Type B pancreatic cell (in vitro differentiated cells): ENCODE measurements at regions not wholly inside any gene's neighbourhood (a gene's known extent, or its start where the extent isn't known, plus 50 kb on each side); places are given as distances from the start of the nearest gene placed in this dataset.

ENCODE experiments used
- DNase-seq: peaks from one replicate; pipeline ENCODE4 v3.0.0; 2021; ENCODE audit warnings: mixed read lengths; ENCODE audit not compliant: unreplicated experiment; ENCODE audit errors: extremely low spot score
- H3K27ac Mint-ChIP-seq: 2 replicates; pipeline ENCODE4 v1.8.0; 2021; ENCODE audit warnings: mild to moderate bottlenecking, mixed read lengths
- H3K27me3 Mint-ChIP-seq: 2 replicates; pipeline ENCODE4 v1.8.0; 2021; ENCODE audit warnings: mixed read lengths
- H3K36me3 Mint-ChIP-seq: 2 replicates; pipeline ENCODE4 v1.8.0; 2021; ENCODE audit warnings: mixed read lengths
- H3K4me1 Mint-ChIP-seq: one replicate; pipeline ENCODE4 v1.8.0; 2021; ENCODE audit warnings: mixed read lengths; ENCODE audit not compliant: unreplicated experiment
- H3K4me3 Mint-ChIP-seq: 2 replicates; pipeline ENCODE4 v1.8.0; 2021; ENCODE audit warnings: mild to moderate bottlenecking, mixed read lengths
- H3K9me3 Mint-ChIP-seq: 2 replicates; pipeline ENCODE4 v1.8.0; 2021; ENCODE audit warnings: mixed read lengths
- TF ChIP-seq, protein P1 (sequence below): fragments of 200-600 bp; sonication (generic); conservative IDR thresholded peaks from 2 replicates; pipeline ENCODE4 v1.5.0; 2021; ENCODE audit warnings: antibody characterized with exemption, mild to moderate bottlenecking

DNA sequence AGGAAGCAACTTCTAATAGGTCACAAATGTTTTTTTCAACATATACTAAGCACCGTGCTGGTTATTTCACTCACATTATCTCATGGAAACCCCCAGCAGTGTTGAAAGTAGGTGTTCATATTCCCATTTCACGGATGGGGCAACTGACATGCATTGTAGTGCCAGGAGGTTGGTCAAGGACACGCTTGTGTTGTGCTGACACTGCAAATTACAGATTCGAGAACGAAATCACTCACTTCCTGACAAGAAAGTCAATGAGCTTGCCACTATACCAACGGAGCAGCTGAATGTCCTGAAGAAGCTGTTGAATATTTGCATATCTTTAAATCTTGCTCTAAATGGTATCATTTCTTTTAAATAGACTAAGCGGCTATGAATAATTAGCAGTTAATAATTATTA is 378.0 kb upstream of the C16orf82 start:
- Mint-ChIP-seq H3K27ac (no peak overlapping the region), H3K36me3 (no peaks in the 10 kb centered on the region), H3K9me3 (no peaks in the 10 kb centered on the region), H3K4me3 (no peak overlapping the region), H3K4me1 (peaks cover 10% of the 10 kb centered on the region), H3K27me3 (no peaks in the 10 kb centered on the region)
- no peak for DNase-seq
- TF ChIP-seq, protein P1, sequence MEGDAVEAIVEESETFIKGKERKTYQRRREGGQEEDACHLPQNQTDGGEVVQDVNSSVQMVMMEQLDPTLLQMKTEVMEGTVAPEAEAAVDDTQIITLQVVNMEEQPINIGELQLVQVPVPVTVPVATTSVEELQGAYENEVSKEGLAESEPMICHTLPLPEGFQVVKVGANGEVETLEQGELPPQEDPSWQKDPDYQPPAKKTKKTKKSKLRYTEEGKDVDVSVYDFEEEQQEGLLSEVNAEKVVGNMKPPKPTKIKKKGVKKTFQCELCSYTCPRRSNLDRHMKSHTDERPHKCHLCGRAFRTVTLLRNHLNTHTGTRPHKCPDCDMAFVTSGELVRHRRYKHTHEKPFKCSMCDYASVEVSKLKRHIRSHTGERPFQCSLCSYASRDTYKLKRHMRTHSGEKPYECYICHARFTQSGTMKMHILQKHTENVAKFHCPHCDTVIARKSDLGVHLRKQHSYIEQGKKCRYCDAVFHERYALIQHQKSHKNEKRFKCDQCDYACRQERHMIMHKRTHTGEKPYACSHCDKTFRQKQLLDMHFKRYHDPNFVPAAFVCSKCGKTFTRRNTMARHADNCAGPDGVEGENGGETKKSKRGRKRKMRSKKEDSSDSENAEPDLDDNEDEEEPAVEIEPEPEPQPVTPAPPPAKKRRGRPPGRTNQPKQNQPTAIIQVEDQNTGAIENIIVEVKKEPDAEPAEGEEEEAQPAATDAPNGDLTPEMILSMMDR: no peak

DNA sequence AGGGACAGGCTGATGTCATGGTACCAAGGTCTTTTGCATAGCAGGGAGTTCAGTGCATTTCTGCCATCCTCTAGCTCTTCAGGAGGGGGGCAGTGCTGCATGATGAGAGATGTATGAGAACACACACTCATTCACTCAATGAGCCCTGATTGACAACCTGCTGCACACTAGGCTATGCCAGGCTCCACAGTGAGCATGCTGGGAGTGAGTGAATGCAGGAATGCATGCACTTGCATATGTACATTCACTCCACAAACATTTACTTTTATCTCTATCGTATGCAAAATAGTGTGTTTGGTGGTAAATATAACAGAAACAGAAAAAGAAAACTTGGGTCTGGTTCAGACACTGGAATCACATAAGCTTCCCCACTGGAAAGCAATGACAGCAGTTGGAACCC is 374.1 kb upstream of the C16orf82 start:
- Mint-ChIP-seq H3K9me3 (no peaks in the 10 kb centered on the region), H3K4me1 (peaks cover 10% of the 10 kb centered on the region), H3K36me3 (no peaks in the 10 kb centered on the region), H3K4me3 (no peak overlapping the region), H3K27me3 (no peaks in the 10 kb centered on the region), H3K27ac (no peak overlapping the region)
- DNase-seq: no peak
- TF ChIP-seq, protein P1: no peak

DNA sequence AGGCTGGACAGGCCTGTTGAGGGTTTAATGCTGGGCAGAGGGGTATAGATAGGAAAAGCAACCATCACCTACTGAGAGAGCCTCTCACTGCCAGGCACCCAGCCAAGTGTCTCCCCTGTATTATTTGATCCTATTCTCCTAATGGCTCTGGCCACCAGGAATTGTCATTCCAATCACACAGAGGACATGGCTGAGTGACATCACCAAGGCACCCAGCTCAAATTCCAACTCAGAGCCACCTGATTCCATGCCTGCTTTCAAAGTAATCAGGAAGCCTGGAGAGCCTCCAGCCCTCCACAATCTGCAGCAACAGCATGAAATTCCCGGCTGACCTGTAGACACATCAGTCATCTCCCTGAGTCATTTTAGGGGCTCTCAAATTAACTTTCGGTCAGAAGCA is 368.9 kb upstream of the C16orf82 start:
- no peaks in the 10 kb centered on the region for H3K4me1 Mint-ChIP-seq
- H3K36me3 Mint-ChIP-seq: no peaks in the 10 kb centered on the region
- no peaks in the 10 kb centered on the region for H3K27me3 Mint-ChIP-seq
- TF ChIP-seq, protein P1: no peak
- no peak overlapping the region for H3K27ac Mint-ChIP-seq
- peaks cover 5% of the 10 kb centered on the region for H3K9me3 Mint-ChIP-seq
- DNase-seq: no peak
- no peak overlapping the region for H3K4me3 Mint-ChIP-seq

DNA sequence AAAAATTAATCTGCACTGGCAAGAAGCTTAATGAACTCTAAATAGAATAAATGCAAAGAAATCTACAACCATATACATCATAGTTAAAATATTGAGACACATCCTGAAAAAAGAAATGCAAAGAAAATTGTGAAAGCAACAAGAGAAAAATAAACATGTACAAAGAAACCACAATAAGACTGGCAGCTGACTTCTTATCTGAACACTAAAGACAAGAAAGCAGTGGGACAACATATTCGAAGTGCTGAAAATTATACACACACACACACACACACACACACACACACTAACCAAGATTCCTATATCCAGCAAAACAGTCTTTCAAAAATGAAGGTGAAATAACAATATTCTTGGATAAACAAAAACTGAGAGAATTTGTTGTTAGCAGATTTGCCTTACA is 366.5 kb upstream of the C16orf82 start:
- Mint-ChIP-seq H3K4me3 (no peak overlapping the region), H3K4me1 (no peaks in the 10 kb centered on the region), H3K36me3 (no peaks in the 10 kb centered on the region), H3K27me3 (no peaks in the 10 kb centered on the region), H3K27ac (no peak overlapping the region), H3K9me3 (peaks cover 5% of the 10 kb centered on the region)
- no peak for DNase-seq
- TF ChIP-seq, protein P1: no peak

DNA sequence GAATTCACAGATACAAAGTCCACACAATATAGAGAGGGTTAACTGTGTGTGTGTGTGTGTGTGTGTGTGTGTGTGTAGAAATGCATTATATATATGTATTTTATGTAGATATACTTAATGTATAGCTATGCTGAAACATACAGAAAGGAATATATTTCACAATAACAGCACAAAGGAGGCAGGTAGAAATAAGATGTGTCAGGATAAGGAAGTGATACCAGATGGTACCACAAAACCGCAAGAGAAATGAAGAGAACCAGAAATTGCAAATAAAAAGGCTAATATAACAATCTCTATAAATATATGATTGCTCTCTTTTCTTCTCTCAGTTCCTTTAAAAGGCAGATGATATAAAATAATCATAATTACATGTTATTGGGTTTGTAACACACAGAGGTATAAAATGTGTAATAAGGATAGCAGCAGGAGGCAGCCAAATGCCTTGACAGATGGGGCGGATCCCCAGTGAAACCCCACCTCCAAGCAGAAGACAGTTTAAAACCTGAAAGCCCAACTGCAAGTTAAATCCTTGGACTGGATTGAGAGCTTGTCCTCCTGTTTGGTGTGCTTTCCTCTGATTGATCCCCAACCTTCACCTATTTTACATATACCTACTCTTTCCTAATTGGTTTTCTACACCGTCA is 365.4 kb upstream of the C16orf82 start:
- H3K9me3 Mint-ChIP-seq: peaks cover 5% of the 10 kb centered on the region

More for the DNA sequence above, 365.4 kb upstream of the C16orf82 start:
- no peaks in the 10 kb centered on the region for H3K4me1 Mint-ChIP-seq
- no peak overlapping the region for H3K4me3 Mint-ChIP-seq
- H3K36me3 Mint-ChIP-seq: no peaks in the 10 kb centered on the region
- H3K27ac Mint-ChIP-seq: no peak overlapping the region
- no peak for DNase-seq
- H3K27me3 Mint-ChIP-seq: no peaks in the 10 kb centered on the region
- TF ChIP-seq, protein P1: no peak
